ENCODE measurements at regions not wholly inside any gene's neighbourhood (a gene's known extent, or its start where the extent isn't known, plus 50 kb on each side); places are given as distances from the start of the nearest gene placed in this dataset.
"Not testable (repeated sequence)": the region's sequence is repeated elsewhere in the genome, so short reads cannot be mapped to it uniquely, and the experiment has no call there.

- no peak overlapping the region for H3K27ac Mint-ChIP-seq
- no peak overlapping the region for H3K4me3 Mint-ChIP-seq
- no peak for ATAC-seq (replicated peaks)
- H3K4me1 Mint-ChIP-seq, result no peaks in the 10 kb centered on the region
- H3K27me3 Mint-ChIP-seq, result no peaks in the 10 kb centered on the region
- H3K9me3 Mint-ChIP-seq, result no peaks in the 10 kb centered on the region
- no peak for DNase-seq
- no peaks in the 10 kb centered on the region for H3K36me3 Mint-ChIP-seq
Observed at GRCh38 chr7:145143685-145144084, 307.8 kb upstream of the TPK1 start.

GRCh38 chr7:145134377-145134776 lies 298.5 kb upstream of the TPK1 start:
- ATAC-seq (replicated peaks) (no peak), DNase-seq (no peak)
- Mint-ChIP-seq H3K9me3 (peaks cover 0 to 2% of the 10 kb centered on the region in 2 donors), H3K4me1 (no peaks in the 10 kb centered on the region), H3K4me3 (no peak overlapping the region), H3K27me3 (no peaks in the 10 kb centered on the region), H3K36me3 (no peaks in the 10 kb centered on the region), H3K27ac (no peak overlapping the region)

- ATAC-seq (replicated peaks), result no peak
- Mint-ChIP-seq H3K9me3 (peaks cover 2 to 6% of the 10 kb centered on the region in 2 donors), H3K4me1 (no peaks in the 10 kb centered on the region), H3K27me3 (no peaks in the 10 kb centered on the region), H3K27ac (no peak overlapping the region), H3K36me3 (no peaks in the 10 kb centered on the region), H3K4me3 (no peak overlapping the region)
- no peak for DNase-seq
Observed at GRCh38 chr7:145123502-145123901, 287.6 kb upstream of the TPK1 start.

GRCh38 chr7:145106001-145106400 lies 270.1 kb upstream of the TPK1 start:
- H3K27me3 Mint-ChIP-seq, result no peaks in the 10 kb centered on the region
- no peaks in the 10 kb centered on the region for H3K36me3 Mint-ChIP-seq
- ATAC-seq (replicated peaks), result no peak
- no peaks in the 10 kb centered on the region for H3K4me1 Mint-ChIP-seq
- H3K4me3 Mint-ChIP-seq, result no peak overlapping the region
- no peak for DNase-seq
- peaks cover 0 to 7% of the 10 kb centered on the region in 2 donors for H3K9me3 Mint-ChIP-seq
- no peak overlapping the region for H3K27ac Mint-ChIP-seq

- no peaks in the 10 kb centered on the region for H3K4me1 Mint-ChIP-seq
- H3K27ac Mint-ChIP-seq, result no peak overlapping the region
- no peak for DNase-seq
- H3K4me3 Mint-ChIP-seq, result no peak overlapping the region
- no peak for ATAC-seq (replicated peaks)
- no peaks in the 10 kb centered on the region for H3K27me3 Mint-ChIP-seq
- H3K9me3 Mint-ChIP-seq, result peaks cover 0 to 5% of the 10 kb centered on the region in 2 donors
- no peaks in the 10 kb centered on the region for H3K36me3 Mint-ChIP-seq
Observed at GRCh38 chr7:145105561-145105960, 269.7 kb upstream of the TPK1 start.

GRCh38 chr7:145104400-145104799 lies 268.5 kb upstream of the TPK1 start:
- ATAC-seq (replicated peaks), result no peak
- Mint-ChIP-seq H3K27me3 (no peaks in the 10 kb centered on the region), H3K27ac (no peak overlapping the region), H3K4me3 (no peak overlapping the region), H3K9me3 (no peaks in the 10 kb centered on the region), H3K4me1 (no peaks in the 10 kb centered on the region), H3K36me3 (no peaks in the 10 kb centered on the region)
- DNase-seq, result no peak

GRCh38 chr7:145102199-145102598 lies 266.3 kb upstream of the TPK1 start:
- H3K4me3 Mint-ChIP-seq; H3K27ac Mint-ChIP-seq; ATAC-seq (replicated peaks); DNase-seq; H3K4me1 Mint-ChIP-seq; H3K27me3 Mint-ChIP-seq; H3K36me3 Mint-ChIP-seq; H3K9me3 Mint-ChIP-seq: not testable (repeated sequence)

- ATAC-seq (replicated peaks), result no peak
- Mint-ChIP-seq H3K27me3 (no peaks in the 10 kb centered on the region), H3K4me1 (no peaks in the 10 kb centered on the region), H3K36me3 (no peaks in the 10 kb centered on the region), H3K27ac (no peak overlapping the region), H3K4me3 (no peak overlapping the region), H3K9me3 (no peaks in the 10 kb centered on the region)
- DNase-seq, result no peak
Observed at GRCh38 chr7:145092766-145093165, 256.9 kb upstream of the TPK1 start.

- no peak for ATAC-seq (replicated peaks)
- Mint-ChIP-seq H3K27ac (no peak overlapping the region), H3K36me3 (no peaks in the 10 kb centered on the region), H3K27me3 (no peaks in the 10 kb centered on the region), H3K9me3 (peaks cover 0 to 3% of the 10 kb centered on the region in 2 donors), H3K4me3 (no peak overlapping the region), H3K4me1 (no peaks in the 10 kb centered on the region)
- DNase-seq, result no peak
Observed at GRCh38 chr7:145088111-145088745, 252.4 kb upstream of the TPK1 start.

GRCh38 chr7:145082366-145083161 lies 246.7 kb upstream of the TPK1 start:
- H3K4me1 Mint-ChIP-seq, result no peaks in the 10 kb centered on the region
- DNase-seq (no peak), ATAC-seq (replicated peaks) (no peak)
- H3K9me3 Mint-ChIP-seq, result peaks cover 0 to 5% of the 10 kb centered on the region in 2 donors
- no peaks in the 10 kb centered on the region for H3K36me3 Mint-ChIP-seq
- H3K4me3 Mint-ChIP-seq, result no peak overlapping the region
- H3K27me3 Mint-ChIP-seq, result no peaks in the 10 kb centered on the region
- no peak overlapping the region for H3K27ac Mint-ChIP-seq

- no peaks in the 10 kb centered on the region for H3K4me1 Mint-ChIP-seq
- no peaks in the 10 kb centered on the region for H3K27me3 Mint-ChIP-seq
- no peaks in the 10 kb centered on the region for H3K9me3 Mint-ChIP-seq
- ATAC-seq (replicated peaks) (no peak), DNase-seq (no peak)
- H3K4me3 Mint-ChIP-seq, result no peak overlapping the region
- no peaks in the 10 kb centered on the region for H3K36me3 Mint-ChIP-seq
- no peak overlapping the region for H3K27ac Mint-ChIP-seq
Observed at GRCh38 chr7:145065473-145065872, 229.6 kb upstream of the TPK1 start.

- ATAC-seq (replicated peaks) (no peak), DNase-seq (no peak)
- no peak overlapping the region for H3K4me3 Mint-ChIP-seq
- no peaks in the 10 kb centered on the region for H3K9me3 Mint-ChIP-seq
- no peaks in the 10 kb centered on the region for H3K4me1 Mint-ChIP-seq
- no peaks in the 10 kb centered on the region for H3K36me3 Mint-ChIP-seq
- H3K27me3 Mint-ChIP-seq, result no peaks in the 10 kb centered on the region
- no peak overlapping the region for H3K27ac Mint-ChIP-seq
Observed at GRCh38 chr7:145064114-145064513, 228.3 kb upstream of the TPK1 start.

- DNase-seq (no peak), ATAC-seq (replicated peaks) (no peak)
- Mint-ChIP-seq H3K4me1 (no peaks in the 10 kb centered on the region), H3K4me3 (no peak overlapping the region), H3K27me3 (no peaks in the 10 kb centered on the region), H3K27ac (no peak overlapping the region), H3K36me3 (peaks cover 0 to 2% of the 10 kb centered on the region in 2 donors), H3K9me3 (peaks cover 0 to 8% of the 10 kb centered on the region in 2 donors)
Observed at GRCh38 chr7:145053781-145054180, 217.9 kb upstream of the TPK1 start.

- H3K9me3 Mint-ChIP-seq, result peaks cover 0 to 8% of the 10 kb centered on the region in 2 donors
- H3K36me3 Mint-ChIP-seq, result peaks cover 0 to 2% of the 10 kb centered on the region in 2 donors
- no peak for ATAC-seq (replicated peaks)
- no peaks in the 10 kb centered on the region for H3K4me1 Mint-ChIP-seq
- H3K27ac Mint-ChIP-seq, result no peak overlapping the region
- H3K4me3 Mint-ChIP-seq, result no peak overlapping the region
- H3K27me3 Mint-ChIP-seq, result no peaks in the 10 kb centered on the region
- no peak for DNase-seq
Observed at GRCh38 chr7:145050415-145050814, 214.6 kb upstream of the TPK1 start.
